GM19397 (cell line): ENCODE measurements at regions not wholly inside any gene's neighbourhood (a gene's known extent, or its start where the extent isn't known, plus 50 kb on each side); places are given as distances from the start of the nearest gene placed in this dataset.

Source experiments
- ATAC-seq: cut with Tn5 transposase; IDR thresholded peaks from one replicate; pipeline ENCODE4 v1.9.1; 2021; ENCODE audit warnings: mild to moderate bottlenecking, moderate library complexity; ENCODE audit not compliant: unreplicated experiment

DNA sequence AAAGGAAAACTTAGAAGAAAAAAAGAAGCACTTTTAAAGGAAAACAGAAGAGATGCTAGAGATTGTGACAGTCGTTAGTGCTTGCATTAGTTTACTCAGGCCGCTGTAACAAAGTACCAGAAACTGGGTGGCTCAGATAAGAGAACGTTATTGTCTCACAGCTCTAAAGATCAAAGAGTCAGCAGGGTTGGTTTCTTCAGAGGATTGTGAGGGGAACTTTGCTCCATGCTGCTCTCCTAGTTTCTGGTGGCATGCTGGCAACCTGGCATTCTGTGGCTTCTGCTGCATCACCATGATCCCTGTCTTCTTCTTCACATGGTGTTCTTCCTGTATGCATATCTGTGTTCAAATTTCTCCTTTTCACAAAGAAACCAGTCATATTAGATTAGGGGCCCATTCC lies 119.4 kb upstream of the PLEKHA5 start:
- no peak for ATAC-seq

DNA sequence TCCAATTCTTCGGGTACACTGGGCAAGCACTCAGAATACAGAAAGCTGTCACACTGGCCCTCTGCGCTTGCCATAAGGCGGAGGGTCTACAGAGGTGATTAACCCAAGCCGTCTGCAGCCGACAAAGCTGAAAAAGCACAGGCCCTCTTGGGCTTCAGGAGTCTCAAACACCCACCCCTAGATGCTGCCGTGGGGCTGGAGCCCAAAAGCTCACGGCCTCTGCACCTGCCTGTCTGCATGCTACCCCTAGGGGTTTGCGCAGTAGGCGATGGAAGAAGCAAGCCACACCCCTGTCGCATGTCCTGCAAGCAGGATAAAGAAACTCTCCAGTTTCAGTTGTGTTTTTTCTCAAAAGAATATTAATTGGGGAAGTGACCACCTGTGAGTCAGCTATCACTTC lies 118.8 kb upstream of the PLEKHA5 start:
- no peak for ATAC-seq

DNA sequence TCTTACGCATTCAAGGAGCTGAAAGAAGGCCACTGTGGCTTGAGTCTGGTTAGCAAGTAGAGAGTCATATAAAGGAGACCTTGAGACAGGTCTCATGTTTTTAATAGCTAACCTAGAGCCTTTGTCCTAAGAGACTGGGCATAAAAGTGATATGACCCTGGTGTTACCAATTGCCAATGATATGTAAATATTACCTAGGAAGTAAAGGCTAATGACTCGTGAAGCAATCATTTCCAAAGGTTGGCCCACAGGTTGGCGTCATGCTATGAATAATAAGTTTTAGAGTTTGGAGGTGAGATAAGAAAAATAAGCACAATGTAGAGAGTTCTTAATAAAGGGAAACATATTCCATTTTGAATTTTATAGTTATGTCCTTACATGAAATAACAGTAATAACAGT lies 116.6 kb upstream of the PLEKHA5 start:
- ATAC-seq, result no peak

DNA sequence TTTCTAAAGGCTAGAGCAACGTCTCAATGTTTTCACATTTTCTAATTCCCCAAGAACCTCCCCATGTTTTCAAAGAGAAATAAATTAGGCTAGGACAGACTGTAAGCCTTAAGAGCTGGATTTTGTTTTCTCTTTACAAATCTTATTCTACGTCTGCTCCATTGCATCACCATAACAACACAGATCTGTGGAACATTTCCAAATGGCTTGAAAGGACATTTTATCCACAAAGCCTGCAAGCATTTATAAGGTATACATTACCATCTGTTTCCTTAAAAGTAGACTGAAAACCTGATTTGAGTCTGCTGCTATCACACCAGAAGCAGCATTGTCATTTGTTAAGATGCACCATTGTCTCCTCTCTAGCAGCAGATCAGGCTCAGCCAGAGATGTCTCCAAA lies 115.3 kb upstream of the PLEKHA5 start:
- no peak for ATAC-seq

DNA sequence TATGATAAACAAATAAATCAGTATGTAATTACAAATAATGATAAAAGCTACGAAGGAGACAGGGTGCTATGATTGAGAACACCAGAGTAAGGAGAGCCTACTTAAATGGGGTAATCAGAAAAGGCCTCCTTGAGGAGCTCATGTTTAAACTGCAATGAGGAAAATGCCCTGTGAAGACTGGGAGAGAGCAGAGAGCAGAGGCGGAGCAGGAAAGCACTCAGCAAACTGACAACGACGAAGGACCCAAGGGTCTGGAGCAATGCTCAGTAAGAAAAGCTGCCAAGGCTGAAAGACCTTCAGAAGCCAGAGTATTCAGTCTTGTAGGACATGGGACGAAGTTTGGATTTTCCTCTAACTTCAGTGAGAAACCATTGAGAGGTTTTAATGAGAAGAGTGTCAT lies 114.2 kb upstream of the PLEKHA5 start:
- ATAC-seq, result no peak

DNA sequence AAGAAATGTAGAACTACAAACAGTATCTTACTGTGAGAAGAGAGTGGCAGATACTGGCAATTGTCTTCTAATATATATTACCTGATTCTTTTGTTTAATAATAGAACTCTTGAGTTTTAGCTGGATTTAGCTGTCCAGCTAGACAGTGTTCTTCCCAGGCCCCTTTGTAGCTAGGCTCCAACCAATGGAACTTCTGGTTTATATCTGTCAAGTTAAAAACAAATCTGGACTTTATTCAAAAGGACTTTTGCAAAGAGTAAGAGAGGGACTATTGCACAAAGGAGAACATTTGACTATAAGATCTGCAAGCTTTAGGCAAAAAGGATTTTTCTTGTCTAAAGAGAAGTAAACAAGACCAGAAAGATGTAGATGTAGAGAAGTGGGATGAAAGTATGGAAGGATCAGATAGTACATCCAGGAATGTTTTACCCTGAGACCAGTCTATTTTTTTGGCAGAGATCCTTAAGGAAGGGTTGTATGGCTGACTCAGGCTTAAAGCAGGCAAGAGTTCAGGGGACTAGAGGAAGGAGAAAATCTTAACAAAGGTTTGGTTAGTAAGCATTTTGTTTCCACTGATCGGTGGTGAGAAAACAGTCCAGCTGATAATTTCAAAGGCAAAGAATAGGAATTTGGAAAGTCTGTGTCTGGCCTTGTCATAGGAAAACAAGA lies 111.1 kb upstream of the PLEKHA5 start:
- no peak for ATAC-seq

DNA sequence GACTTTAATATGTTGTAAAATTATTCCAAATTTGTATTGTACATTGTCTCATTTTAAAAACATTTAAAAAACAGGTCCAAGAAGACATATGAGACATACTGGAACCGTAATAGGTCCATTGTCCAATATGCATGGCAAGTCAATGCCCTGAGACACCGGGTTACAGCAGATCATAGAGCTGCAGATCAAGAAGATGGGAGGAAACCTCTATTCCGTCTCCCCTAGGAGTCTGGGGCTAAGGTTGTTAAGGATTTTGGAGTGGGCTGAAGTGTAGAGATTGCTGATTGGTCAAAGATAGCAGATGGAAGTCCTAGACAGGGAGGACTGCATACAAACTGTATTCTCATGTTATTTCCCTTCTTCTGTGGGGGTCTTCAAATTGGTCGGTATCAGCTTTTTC lies 108.3 kb upstream of the PLEKHA5 start:
- no peak for ATAC-seq

DNA sequence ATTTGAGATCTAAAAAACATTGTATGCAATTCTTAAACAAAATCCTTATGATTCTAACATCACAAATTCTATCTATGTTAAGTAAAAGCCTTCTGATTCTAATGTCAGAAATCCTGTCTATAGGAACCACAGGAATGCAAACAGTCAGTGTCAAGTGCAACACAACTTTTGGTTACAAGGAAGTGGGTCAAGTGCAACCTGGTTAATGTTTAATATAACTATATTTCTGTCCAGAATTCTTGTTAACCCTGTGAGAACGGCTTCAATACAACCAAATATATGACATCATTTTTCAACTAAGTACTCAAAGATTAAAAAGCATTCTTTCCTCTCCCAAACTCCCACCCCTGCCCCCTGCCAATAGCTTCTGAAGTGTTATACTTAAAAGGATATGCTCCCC lies 107.9 kb upstream of the PLEKHA5 start:
- no peak for ATAC-seq

DNA sequence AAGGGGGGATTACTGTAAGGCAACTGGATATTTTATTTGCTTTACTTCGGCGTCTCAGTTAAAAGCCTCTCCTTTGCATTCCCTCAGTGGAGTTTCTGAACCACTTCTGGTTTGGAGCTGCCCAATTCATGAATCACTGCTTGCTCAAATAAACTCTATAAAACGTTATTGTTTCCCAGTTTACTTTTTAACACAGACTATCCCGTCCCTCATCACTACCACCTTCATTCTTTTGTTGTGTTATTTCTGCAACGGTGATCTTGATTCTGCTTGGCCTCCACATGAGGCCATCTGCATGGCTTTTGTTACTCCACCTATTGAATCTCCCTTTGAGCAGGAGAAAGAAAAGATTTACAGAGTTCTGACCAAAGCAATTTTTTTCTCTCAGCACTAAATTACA lies 104.0 kb upstream of the PLEKHA5 start:
- no peak for ATAC-seq

DNA sequence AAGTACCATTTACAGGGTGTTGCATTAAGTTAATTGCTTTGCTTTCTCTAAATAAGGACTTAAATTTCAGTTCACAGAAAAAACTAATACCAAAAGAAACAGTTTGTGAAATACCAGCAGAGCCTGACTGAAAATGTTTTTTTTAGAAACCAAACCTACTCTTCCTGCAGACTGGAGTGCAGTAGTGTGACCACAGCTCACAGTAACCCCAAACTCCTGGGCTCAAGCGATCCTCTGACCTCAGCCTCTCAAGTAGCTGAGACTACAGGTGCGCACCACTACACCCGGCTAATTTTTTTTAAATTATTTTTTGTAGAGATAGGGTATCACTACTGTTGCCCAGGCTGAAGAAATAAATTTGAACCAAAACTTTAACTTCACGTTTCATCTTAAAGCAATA lies 103.5 kb upstream of the PLEKHA5 start:
- ATAC-seq, result no peak

DNA sequence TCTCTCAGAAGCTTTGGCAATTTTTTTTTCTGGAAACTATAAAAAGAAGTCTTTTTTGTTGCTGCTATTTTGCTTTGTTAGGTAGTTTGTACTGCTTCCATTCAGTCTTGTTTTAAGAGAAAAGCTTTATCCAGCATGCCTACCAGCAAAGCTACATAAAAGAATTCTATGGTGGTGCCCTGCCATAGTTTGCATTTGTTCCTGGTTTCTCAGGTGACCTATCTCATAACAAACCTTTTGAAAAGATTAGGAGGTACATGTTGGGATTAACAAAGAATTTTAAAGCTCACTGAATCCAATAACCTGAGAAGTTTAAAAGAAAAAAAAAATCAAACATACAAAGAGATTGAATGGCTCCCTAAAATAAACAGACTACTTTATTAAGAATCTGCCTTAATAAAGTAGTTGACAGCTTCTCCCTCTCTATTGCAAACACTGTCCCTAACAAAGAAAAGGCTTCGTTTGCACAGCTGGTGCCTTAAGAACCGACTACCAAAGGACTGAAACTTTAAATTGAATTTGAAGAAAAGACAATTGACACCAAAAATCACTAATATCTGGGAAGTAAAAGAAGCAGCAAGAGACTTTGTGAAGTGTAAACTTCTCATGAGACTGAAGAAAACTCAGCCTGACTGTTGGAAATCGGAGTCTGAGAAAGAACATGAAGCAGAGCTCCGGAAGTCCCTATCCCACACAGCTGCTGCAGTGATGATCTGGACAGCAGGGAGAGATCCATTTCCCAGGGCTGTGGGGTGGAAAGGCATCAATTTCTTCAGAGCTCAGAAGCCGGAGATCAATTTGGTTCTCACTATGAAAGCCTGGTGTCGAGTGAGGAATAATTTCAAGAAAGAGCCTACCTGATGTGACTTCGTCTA lies 102.7 kb upstream of the PLEKHA5 start:
- ATAC-seq, result no peak

DNA sequence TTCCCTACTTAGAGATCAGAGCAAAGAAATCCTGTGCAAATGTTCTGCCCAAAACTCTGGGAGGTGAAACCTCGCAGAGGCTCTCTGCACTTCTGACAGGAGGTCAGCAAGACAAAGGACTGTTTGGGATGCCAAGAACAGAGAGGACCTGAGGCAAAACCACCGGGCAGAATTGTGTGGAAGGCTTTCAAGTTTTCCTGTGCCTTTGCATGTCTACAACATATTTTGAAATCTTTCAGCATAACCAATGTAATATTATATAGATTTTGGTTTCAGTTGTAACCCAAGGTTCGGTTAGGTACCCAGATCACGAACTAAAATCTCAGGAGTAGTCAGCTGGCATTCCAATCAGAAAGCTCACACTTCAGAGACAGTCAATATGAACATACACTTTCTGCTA lies 99.4 kb upstream of the PLEKHA5 start:
- no peak for ATAC-seq

DNA sequence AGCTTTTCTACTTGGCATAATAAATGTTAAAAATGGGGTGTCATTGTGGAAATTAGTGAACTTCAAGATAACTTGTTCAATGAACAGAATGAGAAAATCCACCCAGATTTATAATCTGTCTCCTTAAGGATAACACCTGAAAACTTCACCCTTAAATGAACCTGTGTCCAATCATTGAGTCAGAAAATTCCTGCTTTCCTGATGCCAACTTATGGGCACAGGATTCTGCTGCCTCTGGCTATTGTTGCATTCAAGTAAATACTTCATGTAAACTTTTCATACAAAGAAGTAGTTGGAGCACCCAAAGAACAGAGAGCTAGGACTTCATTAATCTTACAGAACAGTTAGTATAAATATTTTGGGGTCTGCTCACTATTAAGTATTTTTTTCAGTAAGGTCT lies 98.9 kb upstream of the PLEKHA5 start:
- ATAC-seq, result no peak

DNA sequence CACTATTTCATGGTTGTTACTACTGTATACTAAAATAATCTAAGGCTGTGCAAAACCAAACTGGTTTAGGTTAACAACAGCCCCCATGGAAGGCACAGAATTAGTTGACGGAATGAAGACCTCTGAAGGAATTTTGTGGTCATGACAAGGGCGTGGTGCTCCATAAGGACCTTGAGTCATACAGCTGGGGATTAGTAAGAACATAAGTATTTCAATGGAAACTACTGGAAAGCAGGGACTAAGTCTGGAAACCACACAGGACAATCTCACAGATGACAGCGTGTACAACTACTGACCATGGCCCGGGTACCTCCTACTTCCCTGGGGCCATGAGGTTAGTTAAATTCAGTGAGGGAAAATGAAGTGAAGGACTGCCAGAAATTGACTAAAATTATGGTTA lies 98.5 kb upstream of the PLEKHA5 start:
- ATAC-seq, result no peak

DNA sequence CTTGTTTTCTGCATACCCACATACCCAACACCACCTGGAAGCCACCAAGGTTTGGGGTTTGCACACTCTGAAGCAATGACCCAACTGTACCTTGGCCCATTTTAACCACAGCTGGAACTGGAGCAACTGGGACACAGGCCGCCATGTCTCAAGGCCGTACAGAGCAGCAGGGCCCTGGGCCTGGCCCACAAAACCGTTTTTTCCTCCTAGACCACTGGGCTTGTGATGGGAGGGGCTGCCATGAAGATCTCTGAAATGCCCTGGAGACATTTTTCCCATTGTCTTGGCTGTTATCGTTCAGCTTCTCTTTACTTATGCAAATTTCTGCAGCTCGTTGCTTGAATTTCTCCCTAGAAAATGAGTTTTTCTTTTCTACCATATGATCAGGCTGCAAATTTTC lies 96.7 kb upstream of the PLEKHA5 start:
- ATAC-seq, result no peak

DNA sequence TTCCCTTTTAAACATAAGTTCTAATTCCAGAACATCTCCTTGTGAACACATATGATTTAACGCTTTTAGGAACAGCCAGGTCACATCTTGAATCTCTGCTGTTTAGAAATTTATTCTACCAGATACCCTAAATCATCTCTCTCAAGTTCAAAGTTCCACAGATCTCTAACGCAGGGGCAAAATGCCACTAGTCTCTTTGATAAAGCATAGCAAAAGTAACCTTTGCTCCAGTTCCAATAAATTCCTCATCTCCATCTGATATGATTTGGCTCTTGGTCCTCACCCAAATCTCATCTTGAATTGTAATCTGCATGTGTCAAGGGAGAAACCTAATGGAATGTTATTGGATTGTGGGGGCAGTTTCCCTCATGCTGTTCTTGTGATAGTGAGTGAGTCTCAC lies 96.3 kb upstream of the PLEKHA5 start:
- ATAC-seq, result no peak

DNA sequence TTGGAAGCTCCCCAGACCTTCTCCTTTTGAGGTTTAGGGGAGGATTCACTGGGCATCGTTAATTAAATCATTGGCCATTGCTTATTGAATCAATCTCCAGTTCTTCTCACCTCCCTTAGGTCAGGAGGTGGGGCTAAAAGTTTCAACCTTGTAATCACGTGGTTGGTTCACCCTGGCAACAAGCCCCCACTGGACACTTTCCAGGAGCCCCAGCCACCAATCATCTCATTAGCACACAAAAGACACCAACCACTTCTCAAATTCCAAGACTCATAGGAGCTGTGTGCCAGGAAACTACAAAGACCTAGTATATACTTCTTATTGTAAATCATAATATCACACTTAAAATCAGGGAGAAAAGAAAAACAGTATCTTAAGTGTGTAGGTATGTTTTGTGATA lies 94.6 kb upstream of the PLEKHA5 start:
- no peak for ATAC-seq

DNA sequence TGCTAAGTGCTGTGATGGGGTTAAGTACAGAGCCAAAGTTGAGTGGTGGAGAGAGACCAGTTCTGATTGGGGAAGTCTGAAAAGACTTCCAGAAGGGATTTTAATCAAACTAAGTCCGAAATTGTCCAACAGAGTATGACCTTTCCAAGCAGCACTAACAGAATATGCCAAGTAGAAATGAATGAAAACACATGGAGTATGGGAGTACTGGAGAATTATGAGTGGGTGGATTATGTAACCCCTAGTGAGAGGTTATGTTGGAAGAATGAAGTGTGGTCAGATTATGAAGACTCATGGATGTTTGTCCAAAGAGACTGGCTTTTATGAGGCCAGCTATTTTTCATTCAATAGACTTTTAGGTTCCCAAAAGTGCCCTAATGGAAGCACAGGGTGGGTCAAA lies 94.0 kb upstream of the PLEKHA5 start:
- ATAC-seq, result no peak

DNA sequence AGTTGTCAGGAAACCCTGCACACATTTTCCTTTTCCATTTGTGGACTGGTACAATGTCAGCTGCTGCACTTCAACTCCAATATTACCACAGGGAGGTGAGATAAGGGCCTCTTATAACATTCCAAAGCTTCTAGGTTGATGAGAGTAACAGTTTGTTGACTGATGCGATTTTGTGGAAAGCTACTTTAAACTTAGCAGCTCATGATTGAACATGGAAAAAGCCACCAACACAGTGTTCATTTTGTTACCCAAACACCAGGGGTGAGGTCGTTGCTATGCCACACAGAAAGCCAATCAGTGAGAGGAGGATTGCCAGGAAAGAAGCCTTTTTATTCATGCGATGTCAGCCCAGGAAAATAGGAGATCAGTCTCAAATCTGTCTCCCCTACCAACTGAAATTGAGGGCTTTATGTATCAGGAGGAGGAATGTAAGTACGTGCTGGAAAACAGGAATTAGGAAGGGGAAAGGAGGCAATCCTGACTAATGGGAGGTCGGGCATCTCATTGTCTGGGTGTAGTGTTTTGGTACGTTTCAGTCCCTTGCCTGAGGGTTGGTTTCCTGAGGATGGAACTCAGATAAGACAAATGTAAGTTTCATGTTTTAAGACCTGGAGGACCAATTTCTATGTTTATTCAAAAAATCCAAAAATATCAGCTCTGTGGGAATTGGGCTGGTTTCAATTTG lies 92.7 kb upstream of the PLEKHA5 start:
- no peak for ATAC-seq

DNA sequence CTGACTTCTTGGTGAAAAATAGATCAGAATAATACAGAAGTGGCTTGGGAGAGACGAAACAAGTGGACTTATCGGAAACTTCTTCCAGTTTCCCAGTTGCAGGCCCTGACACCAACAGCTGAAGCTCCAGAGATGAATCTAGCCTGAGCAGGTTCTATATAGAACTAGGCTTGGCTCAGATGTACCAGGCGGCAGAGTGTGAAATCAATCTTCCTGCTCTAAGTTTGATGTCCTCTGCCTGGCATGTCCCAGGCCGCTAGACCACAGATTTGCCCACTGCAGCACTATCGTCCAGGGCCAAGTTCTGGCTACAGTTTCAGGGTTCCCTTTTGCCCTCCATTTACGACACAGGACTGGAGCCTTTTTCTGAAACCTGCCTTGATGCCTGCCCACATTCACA lies 91.3 kb upstream of the PLEKHA5 start:
- ATAC-seq, result no peak

DNA sequence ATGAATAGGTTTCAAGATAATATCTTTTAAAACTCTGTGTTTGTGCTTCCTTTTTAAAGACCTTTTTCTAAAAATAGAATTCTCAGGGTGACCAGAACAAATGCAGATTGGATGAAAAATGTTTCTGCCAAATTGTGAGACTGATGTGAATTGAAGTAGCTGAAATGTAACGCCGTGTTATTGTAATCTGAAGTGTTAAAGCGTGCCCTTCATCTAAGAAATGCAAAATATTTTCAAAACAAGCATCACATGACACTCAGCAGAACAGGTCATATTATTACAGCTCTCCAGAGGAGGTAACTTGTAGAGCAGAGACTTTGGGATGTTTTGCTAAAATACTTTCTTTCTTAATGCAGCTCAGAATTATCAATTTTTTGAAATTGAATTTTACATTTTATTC lies 90.0 kb upstream of the PLEKHA5 start:
- no peak for ATAC-seq

DNA sequence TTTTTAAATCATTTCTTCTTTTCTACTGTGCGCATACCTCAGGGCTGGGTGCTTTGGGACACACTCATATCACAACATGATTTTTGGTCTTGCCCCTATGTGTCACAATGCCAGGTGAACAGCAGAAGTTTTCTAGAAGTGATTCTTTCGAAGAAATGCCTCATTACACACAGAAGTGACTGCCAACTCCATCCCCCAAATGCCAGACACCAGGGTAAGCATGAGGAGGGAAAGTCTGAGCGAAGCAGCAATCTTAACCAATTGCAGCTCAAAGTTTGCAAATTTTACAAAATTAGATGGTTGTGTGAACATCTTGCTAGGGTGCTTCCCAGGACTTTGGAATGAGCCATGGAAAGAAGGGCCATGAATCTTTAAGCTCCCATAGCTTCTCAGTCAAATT lies 87.3 kb upstream of the PLEKHA5 start:
- ATAC-seq, result no peak
